ENCODE measurements at regions not wholly inside any gene's neighbourhood (a gene's known extent, or its start where the extent isn't known, plus 50 kb on each side); places are given as distances from the start of the nearest gene placed in this dataset.

GRCh38 chr4:18923496-18924161, 902.1 kb upstream of the LCORL start:
- DNase-seq, result no peak

- no peak for DNase-seq
Measured at GRCh38 chr4:18917689-18918088, 896.1 kb upstream of the LCORL start.

- no peak for DNase-seq
Measured at GRCh38 chr4:18914182-18914581, 892.6 kb upstream of the LCORL start.

GRCh38 chr4:18894928-18895327, 873.4 kb upstream of the LCORL start:
- no peak for DNase-seq

GRCh38 chr4:18882468-18882867, 860.9 kb upstream of the LCORL start:
- no peak for DNase-seq

- no peak for DNase-seq
Measured at GRCh38 chr4:18881556-18881955, 860.0 kb upstream of the LCORL start.

GRCh38 chr4:18880871-18881270, 859.3 kb upstream of the LCORL start:
- DNase-seq, result no peak

GRCh38 chr4:18878561-18878960, 857.0 kb upstream of the LCORL start:
- no peak for DNase-seq

GRCh38 chr4:18869166-18869565, 847.6 kb upstream of the LCORL start:
- DNase-seq, result no peak

- DNase-seq, result no peak
Measured at GRCh38 chr4:18860836-18861530, 839.4 kb upstream of the LCORL start.

- DNase-seq, result no peak
Measured at GRCh38 chr4:18859468-18859867, 837.9 kb upstream of the LCORL start.

GRCh38 chr4:18858229-18858922, 836.8 kb upstream of the LCORL start:
- DNase-seq, result no peak

- no peak for DNase-seq
Measured at GRCh38 chr4:18850867-18851266, 829.3 kb upstream of the LCORL start.

- DNase-seq, result no peak
Measured at GRCh38 chr4:18847249-18847890, 825.8 kb upstream of the LCORL start.

- DNase-seq, result no peak
Measured at GRCh38 chr4:18846313-18846712, 824.8 kb upstream of the LCORL start.

GRCh38 chr4:18844726-18845125, 823.2 kb upstream of the LCORL start:
- DNase-seq, result no peak

GRCh38 chr4:18842431-18842830, 820.9 kb upstream of the LCORL start:
- DNase-seq, result no peak

- DNase-seq, result no peak
Measured at GRCh38 chr4:18840481-18840880, 818.9 kb upstream of the LCORL start.

- no peak for DNase-seq
Measured at GRCh38 chr4:18816228-18816895, 794.8 kb upstream of the LCORL start.

GRCh38 chr4:18815779-18816173, 794.2 kb upstream of the LCORL start:
- no peak for DNase-seq

GRCh38 chr4:18815081-18815778, 793.7 kb upstream of the LCORL start:
- no peak for DNase-seq

- no peak for DNase-seq
Measured at GRCh38 chr4:18813771-18814170, 792.2 kb upstream of the LCORL start.
